ENCODE measurements at regions not wholly inside any gene's neighbourhood (a gene's known extent, or its start where the extent isn't known, plus 50 kb on each side); places are given as distances from the start of the nearest gene placed in this dataset.

DNA sequence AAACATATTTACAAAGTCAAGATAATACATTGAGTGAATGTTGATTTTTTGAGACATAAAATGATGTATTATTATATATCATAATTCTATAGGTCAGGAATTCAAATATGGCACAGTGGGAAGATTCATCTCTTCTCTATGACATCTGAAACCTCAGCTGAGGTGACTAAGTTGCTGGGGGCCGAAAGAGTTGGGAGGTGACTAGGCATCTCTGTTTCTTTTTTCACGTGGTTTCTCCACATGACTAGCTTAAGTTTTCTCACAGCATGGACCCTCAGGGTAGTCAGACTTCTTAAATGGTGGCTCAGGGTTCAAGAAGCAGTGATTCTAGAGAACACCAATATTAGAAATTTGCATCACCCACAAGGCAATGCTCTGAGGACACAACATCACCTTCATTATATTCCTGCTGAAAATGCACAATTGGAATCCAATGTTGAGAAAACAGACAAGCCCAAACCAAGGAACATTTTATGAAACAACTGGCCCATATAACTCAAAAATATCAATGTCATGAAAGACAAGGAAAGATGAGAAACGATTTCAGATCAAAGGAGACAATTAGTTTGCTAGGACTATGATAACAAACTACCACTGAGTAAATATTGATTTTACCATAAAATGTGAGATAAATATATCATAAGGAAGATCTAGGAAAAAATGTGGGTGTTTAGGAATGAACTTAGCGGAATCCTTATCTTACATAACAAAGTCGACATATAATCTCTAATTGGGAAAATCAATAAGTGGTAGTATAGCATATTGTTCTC is 273.3 kb upstream of the IRAK1BP1 start:
- Histone ChIP-seq H3K4me1 (ENCODE audit: control insufficient read depth, insufficient read depth, low read length) (peaks cover 6% of the 10 kb centered on the region), H4K8ac (ENCODE audit: low read depth in 2 of 2, low read length in 2 of 2) (peak overlapping the region; percentile 14 to 74; a peak in 2 of 4 replicates), H2BK5ac (ENCODE audit: low read depth, low read length, poor library complexity, severe bottlenecking) (peak overlapping the region; percentile 58), H3K36me3 (ENCODE audit: control insufficient read depth, insufficient read depth, low read length) (no peaks in the 10 kb centered on the region), H2AK5ac (ENCODE audit: low read depth, low read length) (no peak overlapping the region), H3K23ac (ENCODE audit: low read depth, low read length) (no peak overlapping the region), H3K4ac (ENCODE audit: low read depth, low read length) (no peak overlapping the region), H3K4me3 (ENCODE audit: insufficient read depth, low read depth, low read length) (no peak overlapping the region), H3K79me1 (ENCODE audit: low read depth in 1 of 2, low read length in 2 of 2) (peaks cover 0 to 6% of the 10 kb centered on the region in 2 experiments; a peak in 1 of 4 replicates), H4K5ac (ENCODE audit: low read depth, low read length) (peak overlapping the region; percentile 30; the same call in 1 of the 2 replicates), H3K9ac (ENCODE audit: low read depth, low read length) (no peak overlapping the region), H2AK9ac (replicated peaks; ENCODE audit: low read depth, low read length, poor library complexity) (no peak overlapping the region), H3K14ac (replicated peaks; ENCODE audit: low read depth, low read length) (peak overlapping the region; percentile 71; the same call in 1 of the 2 replicates), H3K56ac (ENCODE audit: extremely low read depth, insufficient read depth, low read length) (no peak overlapping the region), H2AFZ (replicated peaks; ENCODE audit: low read length, poor library complexity) (no peak overlapping the region), H2BK15ac (ENCODE audit: low read depth, low read length) (peak overlapping the region; percentile 56; the same call in 1 of the 3 replicates), H4K91ac (ENCODE audit: insufficient read depth, low read depth, low read length) (no peak overlapping the region), H3K27ac (ENCODE audit: insufficient read depth, low read length) (no peak overlapping the region), H4K20me1 (ENCODE audit: insufficient read depth, low read length) (no peaks in the 10 kb centered on the region), H3K9me1 (ENCODE audit: insufficient read depth, low read length) (peaks cover 2% of the 10 kb centered on the region; the same call in 1 of the 2 replicates), H3K9me3 (ENCODE audit: control insufficient read depth, insufficient read depth, low read length) (no peaks in the 10 kb centered on the region), H3K18ac (ENCODE audit: low read depth, low read length) (peak overlapping the region; percentile 63; the same call in 1 of the 2 replicates), H2BK20ac (ENCODE audit: low read depth, low read length) (peak overlapping the region; percentile 22; the same call in 1 of the 2 replicates), H3K4me2 (ENCODE audit: low read depth, low read length) (no peak overlapping the region; the same call in 1 of the 2 replicates), H3K27me3 (ENCODE audit: control insufficient read depth, insufficient read depth, low read length) (no peaks in the 10 kb centered on the region), H2BK120ac (ENCODE audit: low read depth, low read length) (peak overlapping the region; percentile 71)
- dilution Hi-C loops (cut with HindIII; ENCODE audit: low sequenced_read_pairs, unreplicated experiment) (no loop called here), intact Hi-C loops (cut with micrococcal nuclease) (no loop called here), in situ Hi-C loops (cut with MboI; ENCODE audit: low sequenced_read_pairs) (no loop called here)
- ChIA-PET POLR2A (ENCODE audit: unreplicated experiment) (no interaction called here), CTCF (no interaction called here)
- no TSS peak for BruUV-seq (replicated peaks)
- no CpG with 5 or more reads among the region's 5 CpGs for WGBS, 2 experiments (ENCODE audit: extremely low coverage in 2 of 2, insufficient read length in 1 of 2)
- no peak for TF ChIP-seq BHLHE40 (IDR thresholded peaks at IDR 0.05; ENCODE audit: low read depth, low read length)
- no peak for TF ChIP-seq POLR2A (IDR thresholded peaks at IDR 0.05; ENCODE audit: low read depth, low read length)
- no peak for TF ChIP-seq RAD21 (IDR thresholded peaks at IDR 0.05; ENCODE audit: low read length)
- TF ChIP-seq CTCF (conservative IDR thresholded peaks at IDR 0.05; ENCODE audit: low read depth, low read length), result no peak
- peak; percentile 50; the same call in 1 of the 2 replicates for TF ChIP-seq USF2 (IDR thresholded peaks at IDR 0.05; ENCODE audit: low read depth, low read length)
- ATAC-seq (ENCODE audit: low read depth) (no peak), DNase-seq (peak; percentile 25)

Data from IMR-90 (cell line).